ENCODE measurements at regions not wholly inside any gene's neighbourhood (a gene's known extent, or its start where the extent isn't known, plus 50 kb on each side); places are given as distances from the start of the nearest gene placed in this dataset.

- peak overlapping the region; percentile 27 for H3K27ac ChIP-seq
- TF ChIP-seq EZH2 (IDR thresholded peaks at IDR 0.05; ENCODE audit: borderline replicate concordance) (no peak), EZH2phosphoT487 (IDR thresholded peaks at IDR 0.05; ENCODE audit: low read depth, severe bottlenecking, unreplicated experiment) (no peak)
- TF ChIP-seq, protein P1, sequence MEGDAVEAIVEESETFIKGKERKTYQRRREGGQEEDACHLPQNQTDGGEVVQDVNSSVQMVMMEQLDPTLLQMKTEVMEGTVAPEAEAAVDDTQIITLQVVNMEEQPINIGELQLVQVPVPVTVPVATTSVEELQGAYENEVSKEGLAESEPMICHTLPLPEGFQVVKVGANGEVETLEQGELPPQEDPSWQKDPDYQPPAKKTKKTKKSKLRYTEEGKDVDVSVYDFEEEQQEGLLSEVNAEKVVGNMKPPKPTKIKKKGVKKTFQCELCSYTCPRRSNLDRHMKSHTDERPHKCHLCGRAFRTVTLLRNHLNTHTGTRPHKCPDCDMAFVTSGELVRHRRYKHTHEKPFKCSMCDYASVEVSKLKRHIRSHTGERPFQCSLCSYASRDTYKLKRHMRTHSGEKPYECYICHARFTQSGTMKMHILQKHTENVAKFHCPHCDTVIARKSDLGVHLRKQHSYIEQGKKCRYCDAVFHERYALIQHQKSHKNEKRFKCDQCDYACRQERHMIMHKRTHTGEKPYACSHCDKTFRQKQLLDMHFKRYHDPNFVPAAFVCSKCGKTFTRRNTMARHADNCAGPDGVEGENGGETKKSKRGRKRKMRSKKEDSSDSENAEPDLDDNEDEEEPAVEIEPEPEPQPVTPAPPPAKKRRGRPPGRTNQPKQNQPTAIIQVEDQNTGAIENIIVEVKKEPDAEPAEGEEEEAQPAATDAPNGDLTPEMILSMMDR (IDR thresholded peaks at IDR 0.05; ENCODE audit: poor library complexity) = no peak
- no peak overlapping the region for H3K4me2 ChIP-seq
- H3K36me3 ChIP-seq (replicated peaks; ENCODE audit: insufficient read depth, low read depth) = no peaks in the 10 kb centered on the region
- DNase-seq (ENCODE audit: low spot score) = peak; percentile 28
- no peaks in the 10 kb centered on the region for H3K9me3 ChIP-seq (ENCODE audit: low read depth)
- H2AFZ ChIP-seq = no peak overlapping the region
- H3K79me2 ChIP-seq = no peaks in the 10 kb centered on the region
- no peak overlapping the region for H3K4me3 ChIP-seq
- H3K9me2 ChIP-seq (replicated peaks; ENCODE audit: insufficient read depth) = no peaks in the 10 kb centered on the region
- no peaks in the 10 kb centered on the region for H4K20me1 ChIP-seq (ENCODE audit: insufficient read depth, poor library complexity, severe bottlenecking)
- H3K27me3 ChIP-seq = no peaks in the 10 kb centered on the region
- no peaks in the 10 kb centered on the region for H3K4me1 ChIP-seq (ENCODE audit: insufficient read depth)
- 84% methylated on average over 8 of the region's 8 CpGs for WGBS (ENCODE audit: low lambda C conversion rate, missing lambda C conversion rate)
Measured at GRCh38 chr6:14762077-14762476, 483.8 kb upstream of the JARID2 start.

DNA sequence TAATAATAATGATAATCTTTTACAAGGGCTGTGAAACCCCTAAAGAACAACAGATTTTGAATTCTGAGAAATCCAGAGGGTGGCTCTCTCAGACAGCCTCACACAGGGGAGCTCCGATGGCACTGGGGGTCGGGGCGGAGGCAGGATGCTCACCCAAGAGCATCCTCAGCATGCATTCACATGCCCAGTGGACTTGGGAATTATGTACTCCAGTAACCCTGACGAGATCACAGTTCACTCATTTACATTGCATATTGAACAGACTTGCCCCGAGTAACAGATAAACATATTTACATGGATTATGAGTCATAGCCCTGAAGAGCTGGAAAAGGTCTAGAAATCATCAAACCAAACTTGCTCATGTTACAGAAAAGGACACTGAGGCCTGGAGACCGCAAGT lies 482.7 kb upstream of the JARID2 start:
- no peaks in the 10 kb centered on the region for H3K27me3 ChIP-seq
- no peaks in the 10 kb centered on the region for H3K79me2 ChIP-seq
- H3K27ac ChIP-seq = peak overlapping the region; percentile 18
- TF ChIP-seq EZH2phosphoT487 (IDR thresholded peaks at IDR 0.05; ENCODE audit: low read depth, severe bottlenecking, unreplicated experiment) = no peak
- TF ChIP-seq, protein P1 (IDR thresholded peaks at IDR 0.05; ENCODE audit: poor library complexity) = no peak
- no peak for TF ChIP-seq EZH2 (IDR thresholded peaks at IDR 0.05; ENCODE audit: borderline replicate concordance)
- no peaks in the 10 kb centered on the region for H4K20me1 ChIP-seq (ENCODE audit: insufficient read depth, poor library complexity, severe bottlenecking)
- H3K4me1 ChIP-seq (ENCODE audit: insufficient read depth) = no peaks in the 10 kb centered on the region
- H3K9me2 ChIP-seq (replicated peaks; ENCODE audit: insufficient read depth) = no peaks in the 10 kb centered on the region
- DNase-seq (ENCODE audit: low spot score) = peak; percentile 44
- no peaks in the 10 kb centered on the region for H3K36me3 ChIP-seq (replicated peaks; ENCODE audit: insufficient read depth, low read depth)
- H3K4me2 ChIP-seq = no peak overlapping the region
- 77% methylated on average over 6 of the region's 6 CpGs for WGBS (ENCODE audit: low lambda C conversion rate, missing lambda C conversion rate)
- no peak overlapping the region for H3K4me3 ChIP-seq
- H3K9me3 ChIP-seq (ENCODE audit: low read depth) = no peaks in the 10 kb centered on the region
- H2AFZ ChIP-seq = no peak overlapping the region

- H2AFZ ChIP-seq = no peak overlapping the region
- no peaks in the 10 kb centered on the region for H3K36me3 ChIP-seq (replicated peaks; ENCODE audit: insufficient read depth, low read depth)
- H3K9me2 ChIP-seq (replicated peaks; ENCODE audit: insufficient read depth) = no peaks in the 10 kb centered on the region
- H3K27me3 ChIP-seq = no peaks in the 10 kb centered on the region
- WGBS (ENCODE audit: low lambda C conversion rate, missing lambda C conversion rate) = 35% methylated on average over 1 of the region's 1 CpG
- no peak for DNase-seq (ENCODE audit: low spot score)
- H3K9me3 ChIP-seq (ENCODE audit: low read depth) = no peaks in the 10 kb centered on the region
- no peaks in the 10 kb centered on the region for H4K20me1 ChIP-seq (ENCODE audit: insufficient read depth, poor library complexity, severe bottlenecking)
- no peak overlapping the region for H3K4me2 ChIP-seq
- no peak overlapping the region for H3K4me3 ChIP-seq
- no peaks in the 10 kb centered on the region for H3K79me2 ChIP-seq
- TF ChIP-seq, protein P1 (IDR thresholded peaks at IDR 0.05; ENCODE audit: poor library complexity) = no peak
- TF ChIP-seq EZH2phosphoT487 (IDR thresholded peaks at IDR 0.05; ENCODE audit: low read depth, severe bottlenecking, unreplicated experiment) = no peak
- no peak for TF ChIP-seq EZH2 (IDR thresholded peaks at IDR 0.05; ENCODE audit: borderline replicate concordance)
- peak overlapping the region; percentile 18 for H3K27ac ChIP-seq
- no peaks in the 10 kb centered on the region for H3K4me1 ChIP-seq (ENCODE audit: insufficient read depth)
Measured at GRCh38 chr6:14763616-14764015, 482.3 kb upstream of the JARID2 start.

DNA sequence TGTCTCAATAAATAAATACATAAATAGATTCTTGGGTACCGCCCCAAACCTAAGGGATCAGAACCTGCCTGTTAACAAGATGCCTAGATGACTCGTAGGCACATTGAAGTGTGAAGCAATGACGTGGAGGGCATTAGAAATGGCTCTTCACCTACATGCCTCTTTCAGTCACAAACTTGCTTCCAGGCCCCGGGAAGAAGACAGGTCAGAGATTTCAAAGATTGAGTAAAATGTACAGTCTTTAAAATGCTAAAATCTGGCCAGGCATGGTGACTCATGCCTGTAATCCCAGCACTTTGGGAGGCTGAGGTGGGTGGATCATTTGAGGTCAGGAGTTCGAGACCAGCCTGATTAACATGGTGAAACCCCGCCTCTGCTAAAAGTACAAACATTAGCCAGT lies 480.8 kb upstream of the JARID2 start:
- Histone ChIP-seq H3K9me3 (ENCODE audit: low read depth) (no peaks in the 10 kb centered on the region), H3K79me2 (no peaks in the 10 kb centered on the region), H4K20me1 (ENCODE audit: insufficient read depth, poor library complexity, severe bottlenecking) (no peaks in the 10 kb centered on the region), H3K4me1 (ENCODE audit: insufficient read depth) (no peaks in the 10 kb centered on the region), H2AFZ (no peak overlapping the region), H3K36me3 (replicated peaks; ENCODE audit: insufficient read depth, low read depth) (no peaks in the 10 kb centered on the region), H3K9me2 (replicated peaks; ENCODE audit: insufficient read depth) (no peaks in the 10 kb centered on the region), H3K27ac (no peak overlapping the region), H3K4me2 (no peak overlapping the region), H3K4me3 (no peak overlapping the region), H3K27me3 (no peaks in the 10 kb centered on the region)
- no peak for DNase-seq (ENCODE audit: low spot score)
- TF ChIP-seq, protein P1 (IDR thresholded peaks at IDR 0.05; ENCODE audit: poor library complexity) = no peak
- no peak for TF ChIP-seq EZH2phosphoT487 (IDR thresholded peaks at IDR 0.05; ENCODE audit: low read depth, severe bottlenecking, unreplicated experiment)
- no peak for TF ChIP-seq EZH2 (IDR thresholded peaks at IDR 0.05; ENCODE audit: borderline replicate concordance)
- WGBS (ENCODE audit: low lambda C conversion rate, missing lambda C conversion rate) = 89% methylated on average over 6 of the region's 6 CpGs
